Fibroblast of skin of left biceps (primary cell): ENCODE measurements at regions not wholly inside any gene's neighbourhood (a gene's known extent, or its start where the extent isn't known, plus 50 kb on each side); places are given as distances from the start of the nearest gene placed in this dataset.

Experiments
- DNase-seq, 2 experiments: peaks; one replicate each; pipeline ENCODE4 v3.0.0-alpha.2; 2013; ENCODE audit warnings: low read depth in 2 of 2

DNA sequence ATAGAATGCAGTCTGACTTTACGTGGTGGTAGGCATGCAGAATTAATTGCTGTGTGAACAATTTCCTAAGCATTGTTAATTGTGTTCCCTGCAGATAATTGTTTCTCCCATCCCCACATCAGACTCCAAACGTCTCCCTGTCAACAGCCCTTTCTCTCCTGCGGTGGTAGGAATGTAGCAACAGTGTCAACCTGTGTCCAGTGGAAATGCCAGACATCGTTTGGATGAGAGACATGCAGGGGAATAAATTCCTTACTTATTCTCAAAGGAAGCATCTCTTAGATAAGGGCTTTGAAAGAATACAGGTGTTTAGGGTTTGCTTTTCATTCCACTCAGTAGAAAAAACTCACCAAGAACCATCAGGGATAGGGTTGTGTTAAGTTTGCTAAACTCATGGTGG, 245.3 kb upstream of the WWC1 start:
- no peak for DNase-seq

DNA sequence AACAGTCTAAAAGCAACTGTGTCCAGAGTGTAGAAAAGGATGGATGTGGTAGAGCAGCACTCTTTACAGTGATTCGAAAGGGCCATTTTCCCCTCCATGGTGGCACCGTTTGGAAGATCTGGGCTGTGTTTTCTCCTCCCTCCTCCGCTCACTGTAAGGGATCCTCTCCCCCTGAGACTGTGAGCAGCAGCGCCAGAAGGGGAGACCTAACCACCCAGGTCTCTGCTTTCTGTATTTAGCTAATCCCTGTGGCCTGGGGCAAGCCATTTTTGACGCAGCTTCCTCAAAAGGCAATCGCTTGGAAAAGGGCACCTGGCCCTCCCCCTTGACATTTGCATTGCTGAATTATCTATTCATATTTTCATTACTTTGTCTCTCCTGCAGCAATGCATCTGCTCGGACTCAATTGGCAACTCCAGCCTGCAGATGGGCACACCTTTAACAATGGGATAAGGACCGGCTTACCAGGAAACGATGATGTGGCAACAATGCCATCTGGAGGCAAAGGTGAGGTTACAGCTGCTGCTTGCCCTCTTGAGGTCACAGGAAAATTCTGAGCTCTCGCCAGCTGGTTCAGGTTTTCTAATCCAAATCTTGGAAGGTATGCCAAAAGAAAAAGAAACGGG, 244.3 kb upstream of the WWC1 start:
- no peak for DNase-seq

DNA sequence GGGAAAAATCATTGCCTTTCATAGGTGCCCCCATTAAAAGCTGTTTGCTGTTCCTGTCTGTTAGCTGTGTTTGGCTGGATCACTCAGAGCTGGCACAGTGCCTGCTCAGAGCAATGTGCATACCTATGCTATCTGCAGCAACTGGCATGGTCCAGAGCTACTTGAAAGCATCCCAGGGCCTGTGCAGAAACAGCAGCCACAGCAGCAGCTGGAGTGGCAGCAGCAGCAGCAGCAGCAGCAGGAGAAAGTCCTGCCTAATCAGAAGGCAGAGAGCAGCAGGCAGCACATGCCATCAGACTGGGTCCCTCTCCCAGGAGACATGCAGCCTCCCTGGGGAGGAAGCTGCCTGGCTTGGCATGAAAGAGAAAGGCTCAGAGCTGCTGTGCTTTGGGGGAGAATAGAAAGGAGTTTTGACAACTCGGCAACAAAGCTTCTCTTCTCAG, 243.8 kb upstream of the WWC1 start:
- no peak for DNase-seq

DNA sequence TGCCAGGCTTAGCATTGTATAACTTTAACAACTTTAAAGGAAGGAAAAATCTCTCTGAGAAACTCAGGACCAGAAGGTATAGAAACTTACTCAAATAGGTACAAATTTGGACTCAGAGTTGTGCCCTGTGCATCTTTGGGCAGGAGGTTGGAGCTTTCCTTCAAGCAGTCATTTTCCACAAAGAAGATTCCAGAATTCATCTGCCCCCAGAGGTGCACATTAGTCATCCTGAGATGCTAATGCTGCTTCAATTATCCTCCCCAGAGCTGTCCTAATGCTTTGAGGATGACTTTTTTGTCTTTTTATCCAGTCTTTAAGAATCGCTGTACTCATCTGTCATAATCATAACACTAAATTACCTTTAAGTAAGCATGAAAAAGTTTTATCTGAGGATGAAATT, 243.0 kb upstream of the WWC1 start:
- no peak for DNase-seq

GRCh38 chr5:168052686-168053085, 238.8 kb upstream of the WWC1 start:
- no peak for DNase-seq

DNA sequence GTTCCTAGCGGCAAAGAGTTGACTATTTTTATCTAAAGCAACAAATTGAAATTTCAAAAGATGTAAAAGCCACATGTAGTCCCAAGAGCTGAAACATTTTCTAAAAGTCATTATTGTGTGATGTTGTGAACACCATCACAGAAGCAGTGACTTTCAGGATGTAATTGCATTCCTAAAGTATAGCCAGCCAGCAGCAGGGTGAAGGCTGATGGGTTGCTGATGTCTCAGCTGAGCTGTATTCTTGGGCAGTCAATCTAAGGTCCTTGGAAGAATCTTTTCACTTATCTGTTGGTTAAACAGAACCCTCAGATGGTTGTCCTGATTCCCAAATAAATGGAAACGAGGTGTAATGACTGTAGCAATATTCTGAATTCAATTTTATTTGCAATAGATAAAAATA, 237.4 kb upstream of the WWC1 start:
- DNase-seq: no peak

GRCh38 chr5:168055141-168055683, 236.2 kb upstream of the WWC1 start:
- no peak for DNase-seq

DNA sequence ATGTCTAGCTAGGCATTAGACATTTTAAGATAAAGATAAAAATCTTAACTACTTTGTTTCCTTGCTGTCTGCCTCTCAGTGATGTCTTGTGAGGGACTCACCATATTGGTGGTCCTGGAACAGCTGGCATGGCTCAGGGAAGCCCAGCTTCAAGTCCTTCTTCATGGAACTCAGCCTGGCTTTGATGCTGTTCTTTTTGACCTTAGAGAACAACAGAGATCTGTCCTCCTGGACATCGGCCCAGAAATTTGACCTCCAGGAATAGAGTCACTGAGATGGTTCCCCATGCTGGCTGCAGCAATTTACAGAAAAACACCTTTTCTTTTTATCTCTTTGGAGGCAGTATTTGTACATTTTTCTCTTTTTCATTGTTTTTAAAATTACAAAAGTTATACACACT, 235.5 kb upstream of the WWC1 start:
- DNase-seq: no peak

GRCh38 chr5:168056499-168057182, 234.8 kb upstream of the WWC1 start:
- DNase-seq: no peak

DNA sequence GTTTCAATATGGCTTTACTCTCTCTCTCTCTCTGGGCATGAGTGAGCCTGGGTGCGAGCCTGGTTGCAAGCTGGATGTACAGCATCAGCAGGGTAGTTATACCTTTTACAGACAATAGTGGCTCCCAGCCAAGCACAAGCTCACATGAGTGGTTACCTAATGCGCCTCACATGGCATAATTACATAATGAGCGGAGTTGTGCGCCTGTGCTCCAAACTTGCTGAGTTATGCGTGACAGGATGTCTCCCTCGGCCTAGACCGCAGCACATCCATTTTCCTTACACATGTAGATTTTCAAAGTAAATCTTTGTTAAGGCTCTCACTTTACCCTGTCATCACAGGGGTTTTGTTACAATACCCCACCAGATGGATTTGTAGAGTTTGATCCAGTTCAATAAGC, 233.5 kb upstream of the WWC1 start:
- DNase-seq: no peak

GRCh38 chr5:168059131-168059530, 232.3 kb upstream of the WWC1 start:
- no peak for DNase-seq

- no peak for DNase-seq
These were observed 229.2 kb upstream of the WWC1 start for GRCh38 chr5:168062239-168062638.

GRCh38 chr5:168064457-168064856, 227.0 kb upstream of the WWC1 start:
- DNase-seq: no peak

- DNase-seq: no peak
These were observed 226.4 kb upstream of the WWC1 start for GRCh38 chr5:168064933-168065622.

DNA sequence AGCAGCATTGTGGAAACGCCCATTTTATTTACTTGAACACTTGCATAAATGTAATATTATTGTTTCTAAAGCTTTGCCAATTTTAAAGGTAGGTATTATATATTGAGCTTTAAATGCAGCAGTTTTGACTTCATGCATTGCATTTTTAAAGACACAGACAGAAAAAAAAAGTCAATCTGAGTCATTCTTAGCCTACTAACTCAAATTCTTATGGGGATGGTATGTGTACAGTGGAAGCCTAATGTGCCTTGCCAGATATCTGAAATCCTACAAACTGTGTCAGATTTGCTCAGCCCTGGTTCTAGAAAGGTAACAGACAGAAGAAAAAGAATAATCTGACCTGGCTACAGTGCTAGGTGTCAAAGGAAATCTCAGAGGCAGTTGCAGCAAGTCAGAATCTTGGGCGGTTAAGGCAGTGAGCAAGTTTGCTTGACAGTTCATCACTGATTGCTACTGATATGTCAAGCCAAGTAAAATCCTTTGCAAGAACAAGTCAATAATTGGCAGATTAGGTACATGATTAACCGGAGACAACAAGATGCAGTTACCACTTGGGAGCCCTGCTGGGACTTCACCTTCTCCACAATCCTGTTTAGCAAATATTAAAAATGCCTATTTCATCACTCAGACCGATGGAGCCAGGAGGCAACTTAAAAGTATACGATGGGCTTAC, 224.8 kb upstream of the WWC1 start:
- no peak for DNase-seq

- no peak for DNase-seq
These were observed 220.7 kb upstream of the WWC1 start for GRCh38 chr5:168070761-168071160.

DNA sequence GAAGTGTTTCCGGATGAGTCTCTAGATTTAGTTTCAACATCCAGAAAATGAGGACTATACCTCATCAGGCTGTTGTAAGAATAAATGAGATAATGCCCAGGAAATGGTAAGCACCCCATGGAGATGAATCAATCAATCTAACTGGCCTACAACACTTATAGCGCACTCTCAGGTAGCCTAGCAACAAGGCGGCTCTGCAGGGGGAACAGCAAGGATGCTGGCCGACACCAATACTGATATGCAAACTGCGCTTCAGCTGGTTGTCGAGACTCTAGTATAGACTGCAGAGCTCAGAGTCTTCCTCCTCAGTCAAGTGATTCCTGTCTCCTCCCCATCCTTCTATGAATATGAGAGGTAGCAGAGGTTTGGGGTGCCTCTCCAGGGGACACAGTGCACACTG, 218.8 kb upstream of the WWC1 start:
- no peak for DNase-seq

DNA sequence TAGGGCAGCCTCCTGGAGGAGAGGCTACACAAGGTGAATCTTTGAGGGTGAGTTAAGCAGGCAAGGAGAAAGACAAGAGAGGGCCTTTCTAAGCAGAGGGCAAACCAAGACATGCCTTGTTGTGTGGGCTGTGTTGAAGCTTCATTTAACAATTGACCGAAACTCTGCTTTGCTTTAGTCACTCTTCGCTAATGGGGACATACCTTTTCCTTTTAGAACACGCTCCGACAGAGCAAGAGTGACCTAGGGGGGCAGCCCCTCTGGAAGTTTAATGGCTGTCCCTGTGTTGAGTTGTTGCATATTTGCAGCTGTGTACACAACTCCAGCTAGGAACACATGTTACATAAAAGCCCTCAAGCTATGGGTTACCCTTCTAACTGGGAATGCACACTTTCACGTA, 218.1 kb upstream of the WWC1 start:
- DNase-seq: no peak

DNA sequence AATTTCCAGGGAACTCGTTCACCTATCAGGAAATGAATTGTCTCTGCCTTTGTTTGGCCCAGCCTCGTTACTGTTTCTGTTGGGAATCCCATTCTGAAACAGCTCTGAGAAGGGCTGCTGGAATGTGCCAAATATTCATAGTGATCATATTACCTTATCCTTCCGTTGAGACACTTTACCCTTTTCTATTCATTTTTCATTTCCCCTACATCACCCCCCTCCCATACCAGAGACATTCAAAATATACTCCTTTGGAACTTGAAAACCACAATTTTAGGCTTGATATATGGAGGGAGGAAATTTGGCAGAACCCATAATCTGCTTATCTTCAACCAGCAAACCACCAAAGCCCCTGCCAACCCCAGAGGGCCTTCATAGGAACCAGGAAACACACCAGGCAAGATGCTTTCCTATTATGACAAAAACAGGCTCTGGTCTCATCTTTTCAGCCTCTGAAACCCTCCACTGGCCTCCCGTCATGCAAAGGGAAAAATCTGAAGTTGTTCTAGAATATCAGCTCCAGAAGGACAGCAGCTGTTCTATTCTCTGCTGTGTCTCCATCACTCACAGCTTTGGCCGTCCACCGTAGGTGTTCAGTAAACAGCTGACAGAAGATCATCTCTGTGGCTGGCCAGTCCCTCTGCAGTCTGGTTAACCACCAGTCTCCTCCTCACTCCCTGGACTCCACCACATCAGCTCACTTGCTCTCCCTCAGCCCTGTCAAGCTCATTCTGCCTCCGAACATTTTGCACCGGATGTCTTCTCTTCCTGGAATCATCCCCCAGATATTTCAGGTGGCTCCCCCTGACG, 217.2 kb upstream of the WWC1 start:
- peak; percentile 48 to 50 for DNase-seq

- no peak for DNase-seq
These were observed 216.1 kb upstream of the WWC1 start for GRCh38 chr5:168075387-168075786.

DNA sequence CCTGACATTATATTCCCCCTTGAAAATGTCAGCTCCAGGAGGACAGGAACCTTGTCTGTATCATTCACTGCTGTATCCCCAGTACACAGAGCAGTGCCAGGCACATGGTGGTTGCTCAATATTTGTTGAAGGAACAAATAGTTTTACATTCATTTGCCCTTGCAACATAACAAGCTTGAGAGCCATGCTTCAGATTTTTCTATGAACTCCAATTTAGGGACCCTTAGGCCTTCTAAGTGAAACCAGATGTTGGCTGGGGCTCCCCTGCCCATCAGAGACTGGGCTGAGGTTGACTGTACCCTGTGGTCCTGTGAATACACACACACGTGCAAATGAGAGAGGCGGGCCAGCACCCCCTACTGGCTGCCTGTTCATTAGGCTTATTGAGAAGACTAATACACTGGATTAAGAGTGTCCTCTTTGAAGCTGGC, 214.9 kb upstream of the WWC1 start:
- peak; percentile 48 to 54 for DNase-seq
